Parathyroid adenoma (tissue), 2 donors: ENCODE measurements at regions not wholly inside any gene's neighbourhood (a gene's known extent, or its start where the extent isn't known, plus 50 kb on each side); places are given as distances from the start of the nearest gene placed in this dataset.

Source experiments
- H2AFZ ChIP-seq: fragments of 300-600 bp; sonication (generic); one replicate; pipeline ENCODE4 v1.7.0; 2017; ENCODE audit warnings: antibody characterized with exemption, mild to moderate bottlenecking
- H3K27ac ChIP-seq: fragments of 300-600 bp; sonication (generic); one replicate; pipeline ENCODE4 v1.7.0; 2017
- H3K27me3 ChIP-seq: fragments of 300-600 bp; sonication (generic); one replicate; pipeline ENCODE4 v1.7.0; 2017; ENCODE audit warnings: low read length; ENCODE audit not compliant: control insufficient read depth, insufficient read depth
- H3K36me3 ChIP-seq: fragments of 300-600 bp; sonication (generic); one replicate; pipeline ENCODE4 v1.7.0; 2017; ENCODE audit warnings: low read length; ENCODE audit not compliant: control insufficient read depth, insufficient read depth
- H3K4me1 ChIP-seq: fragments of 300-600 bp; sonication (generic); one replicate; pipeline ENCODE4 v1.7.0; 2017; ENCODE audit warnings: control low read depth
- H3K4me2 ChIP-seq: fragments of 300-600 bp; sonication (generic); one replicate; pipeline ENCODE4 v1.7.0; 2017; ENCODE audit warnings: low read length
- H3K4me3 ChIP-seq: fragments of 300-600 bp; sonication (generic); one replicate; pipeline ENCODE4 v1.7.0; 2017; ENCODE audit warnings: low read depth, low read length
- H3K79me2 ChIP-seq: fragments of 300-600 bp; sonication (generic); one replicate; pipeline ENCODE4 v1.7.0; 2017; ENCODE audit warnings: control low read depth
- H3K9ac ChIP-seq: fragments of 300-600 bp; sonication (generic); one replicate; pipeline ENCODE4 v1.7.0; 2017; ENCODE audit warnings: mild to moderate bottlenecking
- H3K9me3 ChIP-seq: fragments of 300-600 bp; sonication (generic); one replicate; pipeline ENCODE4 v1.7.0; 2017; ENCODE audit warnings: low read length; ENCODE audit not compliant: control insufficient read depth
- TF ChIP-seq, protein P1 (sequence below): fragments of 300-600 bp; sonication (generic); IDR thresholded peaks from one replicate; pipeline ENCODE4 v1.7.0; 2017; ENCODE audit warnings: antibody characterized with exemption, mild to moderate bottlenecking
- donor health status: primary hyperparathyroidism.

DNA sequence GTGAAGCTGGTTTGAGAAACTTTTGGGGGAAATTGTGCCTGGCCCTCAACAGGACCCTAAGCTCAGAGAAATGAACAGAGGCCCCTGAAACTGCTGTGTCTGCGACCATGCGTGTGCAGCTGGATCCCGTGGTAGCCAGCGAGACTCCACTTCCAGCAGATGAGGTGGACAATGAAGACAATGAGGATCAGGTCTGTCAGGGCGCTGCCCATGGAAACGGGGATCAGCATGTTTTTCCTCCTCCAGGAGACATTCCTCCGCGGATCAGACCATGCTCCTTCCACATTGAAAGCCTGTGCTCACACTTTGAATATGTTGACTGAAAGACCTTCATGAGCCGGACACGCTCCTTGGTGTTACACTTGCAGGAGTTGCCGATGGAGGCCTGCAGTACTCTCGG is 1439.8 kb upstream of the ALCAM start:
- Histone ChIP-seq H2AFZ (no peak overlapping the region), H3K27me3 (no peaks in the 10 kb centered on the region), H3K79me2 (no peaks in the 10 kb centered on the region), H3K4me2 (no peak overlapping the region), H3K36me3 (no peaks in the 10 kb centered on the region), H3K4me1 (no peaks in the 10 kb centered on the region), H3K9ac (no peak overlapping the region), H3K4me3 (no peak overlapping the region), H3K9me3 (no peaks in the 10 kb centered on the region), H3K27ac (no peak overlapping the region)
- TF ChIP-seq, protein P1, sequence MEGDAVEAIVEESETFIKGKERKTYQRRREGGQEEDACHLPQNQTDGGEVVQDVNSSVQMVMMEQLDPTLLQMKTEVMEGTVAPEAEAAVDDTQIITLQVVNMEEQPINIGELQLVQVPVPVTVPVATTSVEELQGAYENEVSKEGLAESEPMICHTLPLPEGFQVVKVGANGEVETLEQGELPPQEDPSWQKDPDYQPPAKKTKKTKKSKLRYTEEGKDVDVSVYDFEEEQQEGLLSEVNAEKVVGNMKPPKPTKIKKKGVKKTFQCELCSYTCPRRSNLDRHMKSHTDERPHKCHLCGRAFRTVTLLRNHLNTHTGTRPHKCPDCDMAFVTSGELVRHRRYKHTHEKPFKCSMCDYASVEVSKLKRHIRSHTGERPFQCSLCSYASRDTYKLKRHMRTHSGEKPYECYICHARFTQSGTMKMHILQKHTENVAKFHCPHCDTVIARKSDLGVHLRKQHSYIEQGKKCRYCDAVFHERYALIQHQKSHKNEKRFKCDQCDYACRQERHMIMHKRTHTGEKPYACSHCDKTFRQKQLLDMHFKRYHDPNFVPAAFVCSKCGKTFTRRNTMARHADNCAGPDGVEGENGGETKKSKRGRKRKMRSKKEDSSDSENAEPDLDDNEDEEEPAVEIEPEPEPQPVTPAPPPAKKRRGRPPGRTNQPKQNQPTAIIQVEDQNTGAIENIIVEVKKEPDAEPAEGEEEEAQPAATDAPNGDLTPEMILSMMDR: no peak

DNA sequence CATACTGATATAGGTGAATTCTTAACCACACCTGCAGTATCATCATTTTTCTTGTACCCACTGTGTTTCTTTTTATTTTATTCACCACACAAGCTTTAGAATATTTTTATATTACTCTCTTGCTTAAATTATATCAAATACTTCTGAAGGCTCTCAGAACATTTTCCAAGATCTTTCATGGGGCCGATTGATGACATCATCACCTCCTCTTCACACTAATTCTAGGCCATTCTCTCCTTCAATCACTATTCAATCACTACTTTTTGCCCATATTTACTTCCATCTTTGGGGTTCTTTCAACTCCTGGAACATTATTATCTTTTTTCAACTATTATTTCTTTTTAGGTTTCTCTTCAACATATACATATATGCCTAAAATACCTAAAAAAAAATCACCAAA is 1438.8 kb upstream of the ALCAM start:
- no peak overlapping the region for H2AFZ ChIP-seq
- no peaks in the 10 kb centered on the region for H3K36me3 ChIP-seq
- no peaks in the 10 kb centered on the region for H3K4me1 ChIP-seq
- no peak overlapping the region for H3K4me3 ChIP-seq
- TF ChIP-seq, protein P1: no peak
- no peaks in the 10 kb centered on the region for H3K27me3 ChIP-seq
- no peak overlapping the region for H3K4me2 ChIP-seq
- H3K9me3 ChIP-seq: no peaks in the 10 kb centered on the region
- no peak overlapping the region for H3K9ac ChIP-seq
- no peaks in the 10 kb centered on the region for H3K79me2 ChIP-seq
- no peak overlapping the region for H3K27ac ChIP-seq

DNA sequence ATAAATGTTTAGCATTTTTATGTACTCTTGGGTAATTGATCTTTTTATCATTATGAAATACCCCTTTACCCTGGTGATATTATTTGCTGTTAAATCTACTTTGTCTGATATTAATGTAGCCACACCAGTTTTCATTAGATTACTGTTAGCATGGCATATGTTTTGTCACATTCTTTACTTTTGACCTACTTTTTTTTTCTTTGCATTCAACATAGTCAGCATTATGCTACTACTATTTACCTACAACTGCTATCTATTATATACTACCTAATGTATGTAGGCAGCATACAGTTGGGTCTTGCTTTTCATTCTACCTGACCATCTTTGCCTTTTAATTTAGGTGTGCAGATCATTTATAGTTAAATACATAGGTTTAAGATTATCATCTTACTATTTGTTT is 1429.6 kb upstream of the ALCAM start:
- Histone ChIP-seq H3K27ac (no peak overlapping the region), H2AFZ (no peak overlapping the region), H3K9me3 (no peaks in the 10 kb centered on the region), H3K4me1 (no peaks in the 10 kb centered on the region), H3K4me2 (no peak overlapping the region), H3K36me3 (no peaks in the 10 kb centered on the region), H3K79me2 (no peaks in the 10 kb centered on the region), H3K27me3 (no peaks in the 10 kb centered on the region), H3K4me3 (no peak overlapping the region), H3K9ac (no peak overlapping the region)
- TF ChIP-seq, protein P1: no peak

DNA sequence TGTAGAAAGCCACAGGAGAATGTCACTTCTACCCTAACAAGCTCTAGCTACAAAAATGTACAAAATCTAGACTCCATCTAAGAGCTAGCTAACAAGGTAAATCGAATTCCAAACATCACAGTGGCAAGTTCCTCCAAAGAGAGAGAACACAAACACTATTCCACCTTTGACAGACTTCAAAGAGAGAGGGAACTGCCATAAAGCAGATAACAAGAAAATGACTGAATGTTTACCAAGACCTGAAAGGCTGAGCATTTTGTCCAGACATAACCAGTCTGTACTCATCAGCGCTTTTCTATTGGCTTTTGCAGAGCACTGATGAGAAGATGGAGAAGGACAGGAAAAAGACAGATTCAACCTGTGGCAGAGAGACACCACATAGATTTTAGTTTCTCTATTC is 1419.6 kb upstream of the ALCAM start:
- H3K27me3 ChIP-seq: no peaks in the 10 kb centered on the region
- H3K4me1 ChIP-seq: no peaks in the 10 kb centered on the region
- TF ChIP-seq, protein P1: no peak
- H3K4me3 ChIP-seq: no peak overlapping the region
- H3K27ac ChIP-seq: no peak overlapping the region
- no peaks in the 10 kb centered on the region for H3K9me3 ChIP-seq
- H2AFZ ChIP-seq: no peak overlapping the region
- no peaks in the 10 kb centered on the region for H3K36me3 ChIP-seq
- H3K9ac ChIP-seq: no peak overlapping the region
- H3K79me2 ChIP-seq: no peaks in the 10 kb centered on the region
- no peak overlapping the region for H3K4me2 ChIP-seq

DNA sequence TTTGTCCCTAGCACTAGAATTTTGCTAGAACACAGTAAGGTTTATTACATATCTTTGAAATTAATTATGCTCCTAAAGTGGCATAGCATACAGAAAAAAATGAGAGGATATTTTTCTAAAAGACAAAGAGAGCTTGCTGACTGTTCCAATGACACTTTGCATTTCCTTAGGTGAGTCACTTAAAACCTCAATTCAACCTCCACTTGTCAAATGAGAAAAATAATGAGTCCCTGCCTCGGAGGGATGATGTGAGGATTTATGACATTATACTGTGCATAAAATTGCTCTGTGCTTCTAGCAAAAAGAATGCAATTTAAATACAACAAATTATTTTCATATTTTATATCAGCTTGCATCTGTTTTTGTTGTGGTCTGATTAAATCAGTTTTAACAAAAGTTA is 1417.0 kb upstream of the ALCAM start:
- no peaks in the 10 kb centered on the region for H3K79me2 ChIP-seq
- no peak overlapping the region for H2AFZ ChIP-seq
- TF ChIP-seq, protein P1: no peak
- no peaks in the 10 kb centered on the region for H3K9me3 ChIP-seq
- no peak overlapping the region for H3K4me2 ChIP-seq
- H3K9ac ChIP-seq: no peak overlapping the region
- H3K27ac ChIP-seq: no peak overlapping the region
- H3K4me3 ChIP-seq: no peak overlapping the region
- H3K36me3 ChIP-seq: no peaks in the 10 kb centered on the region
- H3K27me3 ChIP-seq: no peaks in the 10 kb centered on the region
- no peaks in the 10 kb centered on the region for H3K4me1 ChIP-seq
